ENCODE measurements at regions not wholly inside any gene's neighbourhood (a gene's known extent, or its start where the extent isn't known, plus 50 kb on each side); places are given as distances from the start of the nearest gene placed in this dataset.
A peak's percentile ranks its signal among the peaks of the same experiment; 100 is the strongest.

DNA sequence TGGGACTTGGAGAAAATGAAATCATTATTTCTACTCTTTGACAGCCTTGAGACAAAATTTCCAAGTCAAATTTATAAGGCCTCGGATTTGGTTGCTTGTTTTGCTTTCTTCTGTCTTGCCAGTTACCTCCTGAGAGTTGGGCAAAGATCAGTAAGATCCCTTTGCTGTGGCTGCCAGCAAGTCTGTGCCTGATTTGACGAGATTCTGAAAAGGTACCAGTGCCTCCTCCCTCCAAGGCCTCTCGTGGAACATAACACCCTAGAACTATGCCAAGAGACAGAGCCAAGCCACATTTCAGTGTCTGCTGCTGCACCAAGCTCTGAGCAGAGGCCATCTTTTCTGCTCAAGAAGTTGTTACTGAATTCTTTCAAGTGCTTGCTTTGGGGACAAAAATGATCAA is 61.0 kb downstream of the GTPBP8 start:
- DNase-seq, result no peak

DNA sequence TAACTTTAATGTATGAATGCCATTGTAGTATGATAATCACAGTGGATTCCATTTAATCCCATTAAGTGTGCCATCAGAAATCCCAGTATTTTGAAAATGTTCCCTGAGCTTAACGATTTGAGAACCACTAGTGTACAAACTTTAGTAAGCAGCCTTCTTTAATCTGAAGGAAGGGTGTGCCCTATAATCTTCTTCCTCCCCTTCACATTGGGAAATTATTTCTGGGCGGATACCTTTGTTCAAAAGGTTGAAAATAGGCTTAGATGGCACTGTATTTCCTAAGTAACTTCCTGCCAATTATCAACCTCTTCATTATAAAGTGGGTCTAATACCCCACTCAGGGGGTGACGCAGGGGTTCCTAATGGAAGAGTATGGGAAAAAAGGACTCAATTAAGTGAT is 62.4 kb downstream of the GTPBP8 start:
- no peak for DNase-seq

DNA sequence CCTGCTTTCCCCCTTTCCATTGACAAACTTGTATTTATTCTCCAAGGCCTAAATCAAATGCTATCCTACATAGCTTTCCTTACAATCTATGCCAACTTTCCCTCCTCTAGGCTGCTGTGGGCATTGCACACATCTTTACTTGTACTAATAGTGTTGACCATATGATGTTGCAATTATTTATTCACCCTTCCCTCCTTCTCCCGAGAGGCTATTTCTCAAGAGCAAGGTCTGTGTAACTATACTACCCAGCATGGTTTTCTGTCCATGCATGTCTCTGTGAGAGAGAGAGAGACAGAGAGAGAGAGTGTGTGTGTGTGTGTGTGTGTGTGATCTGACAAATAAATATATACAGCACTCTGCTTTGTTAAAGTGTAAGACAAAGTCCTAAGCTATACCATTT is 63.8 kb downstream of the GTPBP8 start:
- peak; percentile 30 for DNase-seq

DNA sequence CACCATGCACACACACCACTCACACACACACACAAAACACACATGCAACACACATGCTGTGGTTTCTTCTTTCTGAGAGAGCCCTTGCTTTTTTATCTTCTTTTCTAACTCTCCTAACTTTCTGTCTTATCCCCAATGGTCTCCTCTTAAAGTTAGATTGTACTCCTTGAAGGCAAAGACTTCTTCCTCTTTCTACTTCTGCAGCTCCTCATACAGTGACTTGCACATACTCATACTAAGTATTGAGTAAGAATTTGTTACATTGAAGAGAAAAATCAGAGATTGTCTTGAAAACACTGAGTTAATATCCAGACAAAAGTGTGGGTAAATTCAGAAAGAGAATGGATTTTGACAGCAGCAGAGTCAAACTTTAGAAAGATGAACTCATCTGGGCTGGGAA is 64.4 kb downstream of the GTPBP8 start:
- peak; percentile 57 for DNase-seq

DNA sequence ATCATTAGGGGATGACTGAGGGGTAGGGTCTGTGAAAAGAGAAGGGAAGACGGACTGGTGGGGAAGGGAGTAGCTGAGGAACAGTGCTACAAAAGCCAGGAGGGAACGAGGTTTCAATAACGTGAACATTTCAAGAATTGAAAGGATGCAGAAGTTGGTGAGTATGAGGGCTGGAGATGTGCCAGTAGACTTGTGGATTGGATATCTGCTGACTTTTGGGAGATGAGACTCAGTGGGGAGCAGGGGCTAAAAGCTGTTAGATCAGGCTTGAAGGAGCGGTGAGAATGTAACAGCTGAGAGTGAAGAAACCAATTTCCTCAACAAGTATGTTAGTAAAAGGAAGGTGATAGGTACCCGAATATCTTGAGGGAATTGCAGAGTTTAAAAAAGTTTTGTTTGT is 65.2 kb downstream of the GTPBP8 start:
- no peak for DNase-seq

DNA sequence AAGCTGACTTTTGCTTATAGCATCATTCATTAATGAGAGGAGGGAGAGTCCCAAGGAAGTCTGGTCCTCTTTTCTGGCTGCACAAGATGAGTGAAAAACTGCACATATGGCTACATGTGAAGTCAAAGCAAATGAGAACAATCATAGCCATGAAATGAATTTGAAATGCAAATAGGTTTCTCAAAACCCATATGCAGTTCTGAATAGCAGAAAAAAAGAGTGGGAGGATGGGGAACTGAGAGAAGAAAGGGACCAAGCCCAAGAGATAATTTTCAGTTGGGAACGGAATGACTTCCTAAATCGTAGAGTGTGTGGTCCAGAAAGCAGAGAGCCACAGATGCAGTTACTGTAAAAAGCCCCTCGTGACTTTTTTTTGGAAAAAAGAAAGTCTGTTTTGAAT is 66.3 kb downstream of the GTPBP8 start:
- no peak for DNase-seq

DNA sequence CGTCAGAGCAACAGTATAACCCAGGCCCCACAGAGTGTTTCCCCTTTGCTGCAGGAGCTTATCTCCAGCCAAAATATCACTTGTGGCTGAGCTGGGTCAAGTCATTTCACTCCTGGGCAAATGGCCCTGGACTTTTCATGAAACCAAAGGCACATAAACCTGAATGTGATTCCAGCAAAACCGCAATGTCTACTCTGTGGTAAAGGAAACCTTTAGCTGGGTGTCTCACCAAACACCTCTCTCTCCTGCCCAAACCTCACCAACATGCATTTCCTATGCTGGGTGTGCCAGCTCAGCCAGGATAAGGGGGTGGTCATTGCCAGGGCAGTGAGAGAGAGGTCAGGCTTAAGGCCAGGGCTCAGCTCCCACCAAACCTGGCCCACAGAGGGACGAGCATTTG is 67.4 kb downstream of the GTPBP8 start:
- DNase-seq, result no peak

DNA sequence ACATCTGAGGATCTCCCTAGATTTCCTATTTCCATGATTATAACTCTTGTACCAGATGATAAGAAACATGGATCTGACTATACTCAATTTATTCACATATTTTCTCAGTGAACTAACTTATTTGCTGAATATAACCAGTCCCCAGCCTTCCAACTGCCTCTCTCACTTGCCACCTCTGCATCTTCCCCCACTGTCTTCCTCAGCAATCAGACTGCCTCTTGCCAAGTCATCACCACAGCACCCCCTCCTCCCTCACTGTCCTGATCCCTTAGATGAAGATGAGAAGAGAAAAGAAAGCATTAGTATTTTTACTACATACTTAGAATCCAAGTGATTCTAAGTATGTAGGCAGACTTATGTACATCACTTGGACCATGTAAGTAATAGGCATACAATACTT is 71.9 kb downstream of the GTPBP8 start:
- DNase-seq, result no peak

DNA sequence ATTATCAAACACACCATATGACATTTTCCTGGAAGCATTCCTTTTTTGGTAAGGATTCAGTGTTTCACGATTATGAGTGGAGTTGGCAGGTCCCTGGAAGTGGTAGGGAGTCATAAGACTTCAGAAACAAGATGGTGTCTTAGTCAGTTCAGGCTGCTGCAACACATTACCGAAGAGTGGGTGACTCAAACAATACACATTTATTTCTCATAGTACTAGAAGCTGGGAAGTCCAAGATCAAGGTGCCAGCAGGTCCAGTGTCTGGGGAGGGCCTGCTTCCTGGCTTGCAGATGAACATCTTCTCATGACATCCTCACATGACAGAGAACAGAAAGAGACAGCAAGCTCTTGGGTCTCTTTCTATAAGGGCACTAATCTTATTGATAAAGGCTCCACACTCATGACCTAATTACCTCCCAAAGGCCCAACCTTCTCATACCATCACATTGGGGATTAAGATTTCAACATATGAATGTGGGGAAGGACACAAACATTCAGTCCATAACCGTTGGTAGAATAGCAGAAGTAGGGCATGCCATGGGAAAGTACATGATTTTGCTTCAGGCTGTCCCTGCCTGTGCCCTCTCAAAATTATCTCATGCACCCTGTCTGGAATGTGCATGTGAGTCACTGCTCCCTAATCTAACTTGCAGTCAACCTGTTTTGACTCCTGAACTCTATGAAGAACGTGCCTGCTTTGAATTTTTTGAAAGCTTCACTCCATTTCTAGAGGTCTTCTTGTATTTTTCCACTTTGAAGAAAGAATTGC is 72.5 kb downstream of the GTPBP8 start:
- DNase-seq, result no peak

DNA sequence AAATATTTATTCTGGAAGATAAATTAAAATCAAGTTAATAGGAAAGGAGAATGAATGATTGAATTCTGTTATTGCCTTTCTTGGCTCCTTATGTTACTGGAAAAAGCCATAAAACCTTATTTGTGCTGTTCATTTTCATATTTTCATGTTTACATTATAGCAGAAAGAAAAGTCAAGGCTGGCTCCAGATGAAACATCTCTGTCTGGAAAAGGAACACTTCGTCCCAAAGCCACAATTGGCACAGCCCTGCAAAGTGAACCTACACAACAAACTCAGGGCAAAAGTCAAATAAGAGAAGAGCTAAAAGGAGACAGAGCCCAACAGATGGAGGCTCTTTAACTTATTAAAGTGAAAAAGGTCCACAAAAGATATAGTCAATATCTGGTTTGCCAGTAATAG is 73.4 kb downstream of the GTPBP8 start:
- no peak for DNase-seq

DNA sequence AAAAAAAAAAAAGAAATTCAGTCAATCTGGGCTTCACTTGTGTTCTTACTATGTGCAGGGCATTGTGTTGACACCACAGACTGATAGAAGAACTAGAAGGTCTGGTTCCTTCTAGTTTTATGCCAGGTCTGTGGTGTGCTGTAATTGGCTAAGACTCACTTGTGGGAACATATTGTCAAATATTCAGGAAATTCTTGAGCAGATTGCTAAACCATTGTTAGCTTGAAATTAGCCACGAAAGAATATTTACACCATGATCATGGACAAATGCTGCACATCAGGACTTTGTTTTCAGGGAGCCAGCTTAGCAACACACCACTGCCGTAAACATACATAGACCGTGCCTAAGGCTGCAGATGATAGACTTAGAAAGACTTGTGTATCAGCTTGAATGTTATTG is 74.6 kb downstream of the GTPBP8 start:
- no peak for DNase-seq

DNA sequence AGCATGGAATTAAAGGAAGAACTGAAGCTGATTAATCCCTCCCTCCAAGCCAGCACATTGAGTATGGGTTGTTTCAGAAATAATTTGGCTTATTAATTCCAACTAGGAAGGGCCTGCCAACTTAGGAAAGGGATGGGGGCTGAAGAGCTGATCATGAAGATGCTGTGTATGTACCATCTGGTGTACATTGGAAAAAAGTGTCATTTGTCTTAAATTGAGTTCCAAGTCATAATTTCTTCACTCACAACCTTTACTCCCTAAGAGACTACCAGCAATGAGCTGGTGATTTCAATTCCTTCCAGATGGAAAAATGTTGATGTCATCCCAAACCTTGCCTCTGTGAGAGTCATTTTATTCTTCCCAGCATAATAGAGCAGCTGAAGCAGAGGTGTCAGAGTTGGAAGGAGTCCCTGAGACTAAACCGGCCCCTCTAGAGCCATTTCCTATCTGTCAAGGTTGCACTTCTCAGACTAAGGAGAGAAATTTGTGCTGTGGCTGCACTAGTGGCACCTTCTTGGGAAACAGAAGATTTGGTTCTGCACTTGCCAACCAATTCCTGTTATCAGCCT is 79.4 kb downstream of the GTPBP8 start:
- DNase-seq, result no peak

DNA sequence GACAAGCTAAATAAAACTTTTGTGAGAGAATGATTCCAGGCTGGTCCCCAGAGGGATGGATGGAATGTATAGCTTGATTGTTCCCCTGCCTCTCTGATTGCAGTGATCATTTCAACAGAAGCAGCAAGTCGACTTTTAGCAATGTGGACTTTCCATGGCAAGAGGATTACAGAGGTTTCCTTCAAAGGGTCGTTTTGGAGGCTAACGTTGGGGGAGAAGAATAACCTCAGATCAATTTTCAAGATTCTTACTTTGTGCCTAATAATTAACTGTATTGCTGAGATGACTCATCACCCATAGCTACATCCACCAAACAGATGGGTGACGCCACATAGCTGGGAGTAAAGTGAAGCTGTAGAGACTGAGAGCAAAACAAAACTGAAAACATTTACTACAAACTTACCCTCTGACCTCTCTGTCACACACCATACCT is 79.9 kb downstream of the GTPBP8 start:
- DNase-seq, result no peak

DNA sequence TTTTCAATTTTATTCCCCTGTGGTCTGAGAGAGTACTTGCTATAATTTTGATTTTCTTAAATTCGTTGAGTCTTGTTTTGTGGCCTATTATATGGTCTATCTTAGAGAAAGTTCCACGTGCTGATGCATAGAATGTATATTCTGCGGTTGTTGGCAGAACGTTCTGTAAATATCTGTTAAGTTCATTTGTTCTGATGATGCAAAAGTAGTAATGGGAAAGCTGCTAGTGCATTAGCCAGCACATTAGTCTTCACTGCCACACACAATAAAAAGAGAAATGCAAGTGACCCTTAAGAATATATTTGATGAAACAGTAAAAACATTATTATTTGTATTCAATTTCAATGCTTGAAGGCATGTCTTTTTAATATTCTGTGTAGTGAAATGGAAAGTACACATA is 84.8 kb downstream of the GTPBP8 start:
- no peak for DNase-seq

DNA sequence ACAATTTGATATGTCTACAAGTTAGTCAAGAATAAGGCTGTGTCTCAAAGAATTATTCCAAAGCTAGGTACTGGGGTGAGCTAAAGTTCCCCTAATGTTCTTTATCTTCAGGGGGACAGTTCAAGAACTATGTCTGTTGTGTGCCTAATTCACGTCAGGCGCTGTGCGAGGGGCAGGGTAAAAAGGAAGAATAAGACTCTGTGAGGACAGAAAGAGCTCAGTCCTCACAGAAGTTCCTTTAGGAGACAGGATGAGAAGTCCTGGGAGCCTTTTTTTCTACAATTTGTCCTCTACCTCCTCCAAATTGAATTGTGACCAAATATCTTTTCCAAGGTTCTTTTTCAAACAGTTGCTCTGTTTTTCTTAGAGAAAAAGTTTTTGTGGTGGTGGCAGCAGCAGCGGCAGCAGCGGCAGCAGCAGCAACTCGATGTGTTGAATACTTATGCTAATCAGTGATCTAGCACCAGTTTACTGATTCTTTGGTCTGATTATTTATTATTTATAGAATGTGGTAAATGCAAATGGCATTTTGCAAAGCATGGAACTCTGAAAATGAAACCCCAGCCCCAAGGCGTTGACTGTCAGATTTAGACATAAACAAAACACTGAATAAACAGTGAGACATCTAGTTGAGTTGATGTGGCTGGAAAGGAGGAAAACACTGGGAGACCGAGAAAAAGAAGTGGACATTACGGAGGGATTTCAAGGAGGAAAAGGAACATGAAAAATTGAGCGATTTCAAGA is 88.6 kb downstream of the GTPBP8 start:
- no peak for DNase-seq

DNA sequence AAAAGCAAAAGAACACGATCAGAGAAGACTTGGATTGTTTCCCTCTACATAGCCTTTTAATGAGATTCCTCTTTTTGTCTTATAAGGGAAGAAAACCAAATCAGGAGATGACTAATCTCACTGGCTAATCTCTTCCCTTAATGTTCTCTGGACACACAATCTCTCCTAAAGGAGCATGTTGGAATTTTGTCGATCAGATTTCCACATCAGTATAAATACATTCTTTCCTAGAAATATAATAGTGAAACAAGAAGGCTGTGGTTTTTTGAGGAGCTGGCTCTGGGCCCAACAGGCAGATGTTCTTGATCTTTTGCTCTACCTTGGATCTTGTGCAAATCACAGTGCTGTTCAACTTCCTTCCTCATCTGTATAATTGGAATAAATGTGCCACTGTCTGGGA is 94.0 kb downstream of the GTPBP8 start:
- DNase-seq, result peak; percentile 47

DNA sequence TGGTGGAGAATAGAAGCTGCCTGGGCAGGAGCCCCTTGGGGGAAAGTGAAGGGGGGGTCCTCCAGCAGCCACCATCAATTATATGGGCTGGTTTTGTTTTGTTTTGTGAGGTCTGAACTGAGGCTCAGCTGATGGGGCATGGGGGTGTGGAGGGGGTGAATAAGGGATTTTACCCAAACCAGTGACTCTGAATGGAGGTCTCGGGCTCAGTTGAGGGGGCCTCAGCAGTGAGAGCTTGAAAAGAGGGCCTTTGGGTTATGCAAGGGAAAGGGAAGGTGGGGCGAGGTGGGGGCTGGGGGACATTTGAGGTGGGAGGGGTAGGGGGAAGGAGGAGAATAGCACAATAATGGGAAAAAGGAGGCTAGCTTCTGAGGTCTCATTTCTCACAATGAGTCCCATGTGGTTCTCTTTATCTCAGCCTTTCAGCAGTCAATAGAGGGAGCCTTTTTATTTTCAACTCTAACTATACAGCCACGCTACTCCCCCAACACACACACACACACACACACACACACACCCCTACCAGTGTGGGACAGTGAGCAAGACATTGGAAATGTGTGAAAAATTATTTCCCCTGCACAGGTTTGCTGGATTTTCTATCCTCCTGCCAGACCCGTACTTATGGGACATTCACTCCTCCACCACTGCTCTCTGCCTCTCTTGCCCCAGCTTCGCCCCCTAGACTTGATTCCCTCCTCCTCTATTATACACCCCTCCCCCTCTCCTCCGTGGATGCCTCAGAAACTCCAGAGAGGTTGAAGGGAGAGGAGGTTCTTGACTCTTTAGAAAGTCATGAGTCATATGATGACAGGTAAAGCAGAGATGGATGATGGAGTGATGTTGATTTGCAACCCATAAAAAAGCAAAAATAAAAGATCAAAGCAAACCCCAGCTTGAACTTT is 96.0 kb downstream of the GTPBP8 start:
- no peak for DNase-seq

DNA sequence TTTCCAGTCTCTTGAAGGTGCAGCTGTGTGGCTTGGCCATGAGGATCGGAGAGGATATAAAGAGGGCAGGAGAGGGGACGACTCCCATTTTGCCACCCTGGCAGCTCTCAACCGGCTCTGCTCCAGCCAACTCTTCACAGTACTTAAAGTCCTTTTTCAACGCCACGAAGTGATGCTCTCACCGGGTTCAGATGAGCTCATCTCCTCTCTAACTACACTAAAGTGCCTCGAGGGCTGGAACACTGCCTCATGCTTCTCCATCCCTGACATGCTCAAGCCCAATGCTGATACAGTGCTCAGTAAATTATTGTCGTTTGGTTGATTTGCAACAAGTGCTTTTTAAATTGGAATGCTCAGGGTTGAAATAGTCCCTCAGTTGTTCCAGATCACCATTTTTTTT is 97.8 kb downstream of the GTPBP8 start:
- no peak for DNase-seq

DNA sequence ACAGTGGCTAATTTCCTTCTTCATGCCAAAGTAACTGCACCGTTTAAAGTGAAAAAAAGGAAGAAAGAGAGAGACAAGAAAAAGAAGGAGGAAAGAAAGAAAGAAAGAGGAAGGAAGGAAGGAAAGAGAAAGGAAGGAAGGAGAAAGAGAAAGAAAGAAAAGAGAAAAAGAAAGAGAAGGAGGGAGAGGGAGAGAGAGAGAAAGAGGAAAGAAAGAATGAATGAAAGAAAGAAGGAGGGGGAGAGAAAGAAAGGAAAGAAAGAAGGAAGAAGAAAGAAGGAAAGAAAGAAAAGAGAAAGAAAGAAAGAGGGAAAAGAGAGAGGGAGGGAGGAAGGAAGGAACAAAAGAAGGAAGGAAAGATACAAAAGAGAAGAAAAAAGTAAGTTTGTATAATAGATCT is 100.6 kb downstream of the GTPBP8 start:
- no peak for DNase-seq

DNA sequence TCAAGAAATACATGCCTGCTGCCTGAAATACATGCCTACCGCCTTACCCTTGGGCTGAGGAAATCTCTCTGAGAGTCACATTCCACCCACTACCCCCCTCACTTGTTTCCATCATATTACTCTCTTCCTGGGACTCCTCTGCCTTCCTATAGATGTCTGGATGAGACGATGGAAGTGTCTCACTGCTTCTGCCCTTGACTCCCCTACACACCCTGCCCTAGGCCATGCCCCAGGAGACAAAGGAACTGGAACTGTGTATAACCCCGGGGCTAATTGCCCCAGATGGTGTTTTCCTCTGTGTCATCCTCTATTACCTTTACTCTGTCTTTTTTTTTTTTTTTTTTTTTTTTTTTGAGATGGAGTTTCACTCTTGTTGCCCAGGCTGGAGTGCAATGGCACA is 102.0 kb downstream of the GTPBP8 start:
- no peak for DNase-seq

DNA sequence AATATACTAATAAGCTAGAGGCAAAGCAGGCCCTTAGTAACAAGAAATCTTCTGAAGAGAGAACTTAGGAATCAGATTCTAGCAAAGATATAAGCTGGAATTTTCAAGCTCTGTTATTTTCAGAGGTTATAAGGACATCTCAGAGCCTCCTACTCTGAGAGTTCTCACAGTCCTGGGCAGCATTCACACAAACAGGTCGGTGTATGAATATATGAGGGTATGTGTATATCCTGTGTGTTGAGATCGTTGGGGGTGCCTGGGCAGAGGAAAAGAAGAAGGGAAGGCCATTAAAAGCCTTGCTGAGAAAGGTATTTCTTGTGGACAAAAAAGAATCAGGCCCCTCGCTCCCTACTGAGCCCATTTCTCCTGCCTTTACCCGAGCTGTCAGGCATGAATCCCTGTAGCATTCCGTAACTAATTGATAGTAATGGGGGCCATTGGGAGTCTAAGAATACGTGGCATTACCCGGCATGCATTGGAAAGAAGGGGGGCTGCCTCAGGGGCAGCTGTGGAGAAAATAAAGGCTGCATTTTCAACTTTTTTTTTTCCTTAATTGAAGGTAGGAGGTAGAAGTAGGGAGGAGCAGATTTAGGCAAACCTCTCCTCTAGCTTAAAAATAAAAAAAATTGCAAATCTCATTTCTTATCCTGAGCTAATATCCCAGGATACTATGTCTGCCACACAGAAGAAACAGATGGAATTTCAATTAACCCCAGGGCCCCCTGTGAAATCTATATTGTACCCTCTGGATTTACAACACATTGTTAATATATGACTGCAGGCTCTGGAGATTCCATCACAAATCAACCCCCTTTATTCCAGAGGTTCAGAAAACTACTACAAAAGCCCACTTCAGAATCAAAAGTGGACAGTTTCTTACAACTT is 103.8 kb downstream of the GTPBP8 start:
- DNase-seq, result no peak

Measured in hematopoietic multipotent progenitor cell treated with erythropoietin and hydrocortisone succinate and interleukin-3 and kit ligand, for 4 days (in vitro differentiated cells).